ENCODE measurements at regions not wholly inside any gene's neighbourhood (a gene's known extent, or its start where the extent isn't known, plus 50 kb on each side); places are given as distances from the start of the nearest gene placed in this dataset.

GRCh38 chr5:166356096-166356495 lies 1935.3 kb upstream of the WWC1 start:
- TF ChIP-seq ZC3H10 (CRISPR knock-in tag; IDR thresholded peaks at IDR 0.05) (no peak), BACH2 (CRISPR knock-in tag; IDR thresholded peaks at IDR 0.05; ENCODE audit: borderline replicate concordance) (no peak), ZFP3 (CRISPR knock-in tag; IDR thresholded peaks at IDR 0.05) (no peak), ZNF8 (CRISPR knock-in tag; IDR thresholded peaks at IDR 0.05) (no peak), ISL1 (CRISPR knock-in tag; IDR thresholded peaks at IDR 0.05) (no peak), ARNTL (CRISPR knock-in tag; IDR thresholded peaks at IDR 0.05; ENCODE audit: borderline replicate concordance, low read depth) (no peak), ZFP30 (CRISPR knock-in tag; IDR thresholded peaks at IDR 0.05) (no peak), GLIS3 (CRISPR knock-in tag; IDR thresholded peaks at IDR 0.05) (no peak), TCF4 (CRISPR knock-in tag; IDR thresholded peaks at IDR 0.05; ENCODE audit: borderline replicate concordance) (no peak), PATZ1 (CRISPR knock-in tag; IDR thresholded peaks at IDR 0.05; ENCODE audit: borderline replicate concordance) (no peak), ESRRG (CRISPR knock-in tag; IDR thresholded peaks at IDR 0.05) (no peak), SNAI2 (CRISPR knock-in tag; IDR thresholded peaks at IDR 0.05) (no peak)
- TF ChIP-seq, protein P1, sequence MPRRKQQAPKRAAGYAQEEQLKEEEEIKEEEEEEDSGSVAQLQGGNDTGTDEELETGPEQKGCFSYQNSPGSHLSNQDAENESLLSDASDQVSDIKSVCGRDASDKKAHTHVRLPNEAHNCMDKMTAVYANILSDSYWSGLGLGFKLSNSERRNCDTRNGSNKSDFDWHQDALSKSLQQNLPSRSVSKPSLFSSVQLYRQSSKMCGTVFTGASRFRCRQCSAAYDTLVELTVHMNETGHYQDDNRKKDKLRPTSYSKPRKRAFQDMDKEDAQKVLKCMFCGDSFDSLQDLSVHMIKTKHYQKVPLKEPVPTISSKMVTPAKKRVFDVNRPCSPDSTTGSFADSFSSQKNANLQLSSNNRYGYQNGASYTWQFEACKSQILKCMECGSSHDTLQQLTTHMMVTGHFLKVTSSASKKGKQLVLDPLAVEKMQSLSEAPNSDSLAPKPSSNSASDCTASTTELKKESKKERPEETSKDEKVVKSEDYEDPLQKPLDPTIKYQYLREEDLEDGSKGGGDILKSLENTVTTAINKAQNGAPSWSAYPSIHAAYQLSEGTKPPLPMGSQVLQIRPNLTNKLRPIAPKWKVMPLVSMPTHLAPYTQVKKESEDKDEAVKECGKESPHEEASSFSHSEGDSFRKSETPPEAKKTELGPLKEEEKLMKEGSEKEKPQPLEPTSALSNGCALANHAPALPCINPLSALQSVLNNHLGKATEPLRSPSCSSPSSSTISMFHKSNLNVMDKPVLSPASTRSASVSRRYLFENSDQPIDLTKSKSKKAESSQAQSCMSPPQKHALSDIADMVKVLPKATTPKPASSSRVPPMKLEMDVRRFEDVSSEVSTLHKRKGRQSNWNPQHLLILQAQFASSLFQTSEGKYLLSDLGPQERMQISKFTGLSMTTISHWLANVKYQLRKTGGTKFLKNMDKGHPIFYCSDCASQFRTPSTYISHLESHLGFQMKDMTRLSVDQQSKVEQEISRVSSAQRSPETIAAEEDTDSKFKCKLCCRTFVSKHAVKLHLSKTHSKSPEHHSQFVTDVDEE (CRISPR knock-in tag; IDR thresholded peaks at IDR 0.05) = no peak
- no peak for ATAC-seq

- no peak for ATAC-seq
- TF ChIP-seq PATZ1 (CRISPR knock-in tag; IDR thresholded peaks at IDR 0.05; ENCODE audit: borderline replicate concordance) (no peak), BACH2 (CRISPR knock-in tag; IDR thresholded peaks at IDR 0.05; ENCODE audit: borderline replicate concordance) (no peak), ZNF565 (CRISPR knock-in tag; conservative IDR thresholded peaks at IDR 0.05; ENCODE audit: low read depth) (no peak)
- TF ChIP-seq, protein P2, sequence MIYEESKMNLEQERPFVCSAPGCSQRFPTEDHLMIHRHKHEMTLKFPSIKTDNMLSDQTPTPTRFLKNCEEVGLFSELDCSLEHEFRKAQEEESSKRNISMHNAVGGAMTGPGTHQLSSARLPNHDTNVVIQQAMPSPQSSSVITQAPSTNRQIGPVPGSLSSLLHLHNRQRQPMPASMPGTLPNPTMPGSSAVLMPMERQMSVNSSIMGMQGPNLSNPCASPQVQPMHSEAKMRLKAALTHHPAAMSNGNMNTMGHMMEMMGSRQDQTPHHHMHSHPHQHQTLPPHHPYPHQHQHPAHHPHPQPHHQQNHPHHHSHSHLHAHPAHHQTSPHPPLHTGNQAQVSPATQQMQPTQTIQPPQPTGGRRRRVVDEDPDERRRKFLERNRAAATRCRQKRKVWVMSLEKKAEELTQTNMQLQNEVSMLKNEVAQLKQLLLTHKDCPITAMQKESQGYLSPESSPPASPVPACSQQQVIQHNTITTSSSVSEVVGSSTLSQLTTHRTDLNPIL (CRISPR knock-in tag; IDR thresholded peaks at IDR 0.05; ENCODE audit: low read depth) = no peak
Observed at GRCh38 chr5:166358127-166358830, 1933.2 kb upstream of the WWC1 start.

DNA sequence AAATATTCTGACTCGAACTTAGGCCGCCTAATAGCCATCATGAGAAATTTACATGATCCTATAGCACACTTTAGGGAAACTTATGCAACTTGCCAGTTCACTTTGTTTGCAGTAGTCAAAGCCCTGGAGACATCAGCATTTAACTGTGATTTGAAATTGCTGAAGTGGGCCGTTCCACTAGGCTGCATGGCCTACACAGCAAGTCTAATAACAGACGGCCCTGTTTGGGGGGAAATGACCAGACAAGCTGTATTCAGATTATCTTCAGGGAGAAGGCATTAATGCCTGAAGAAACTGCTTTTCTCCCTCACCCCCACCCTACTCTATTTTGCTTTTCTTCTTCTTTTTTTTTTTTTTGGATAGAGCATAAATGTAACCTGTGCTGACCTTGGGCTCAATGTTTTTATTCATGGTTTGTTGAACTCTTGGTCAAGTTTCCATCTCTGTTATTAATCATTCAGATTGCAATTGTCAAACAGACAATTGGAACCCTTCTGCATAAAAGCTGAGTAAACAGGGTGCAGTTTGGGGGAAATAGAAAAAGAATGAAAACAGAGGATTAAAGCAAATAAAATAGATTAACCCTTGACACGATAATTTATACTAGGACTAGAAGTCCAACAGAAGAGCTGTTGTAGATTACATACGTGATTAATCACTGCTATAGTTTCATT lies 1928.2 kb upstream of the WWC1 start:
- TF ChIP-seq ZFP30 (CRISPR knock-in tag; IDR thresholded peaks at IDR 0.05) (no peak), ISL1 (CRISPR knock-in tag; IDR thresholded peaks at IDR 0.05) (no peak), TCF4 (CRISPR knock-in tag; IDR thresholded peaks at IDR 0.05; ENCODE audit: borderline replicate concordance) (no peak), PPARA (CRISPR knock-in tag; IDR thresholded peaks at IDR 0.05; ENCODE audit: borderline replicate concordance) (no peak)
- TF ChIP-seq, protein P2 (CRISPR knock-in tag; IDR thresholded peaks at IDR 0.05; ENCODE audit: low read depth) = no peak
- TF ChIP-seq, protein P1 (CRISPR knock-in tag; IDR thresholded peaks at IDR 0.05) = no peak
- ATAC-seq = no peak

Measured in SK-N-SH treated with all-trans-retinoic acid at 6 μM for 48 hours (cell line).